HG03460 (cell line): ENCODE measurements at regions not wholly inside any gene's neighbourhood (a gene's known extent, or its start where the extent isn't known, plus 50 kb on each side); places are given as distances from the start of the nearest gene placed in this dataset.
A peak's percentile ranks its signal among the peaks of the same experiment; 100 is the strongest.

Experiments used
- ATAC-seq: cut with Tn5 transposase; IDR thresholded peaks from one replicate; pipeline ENCODE4 v1.9.1; 2021; ENCODE audit not compliant: unreplicated experiment

DNA sequence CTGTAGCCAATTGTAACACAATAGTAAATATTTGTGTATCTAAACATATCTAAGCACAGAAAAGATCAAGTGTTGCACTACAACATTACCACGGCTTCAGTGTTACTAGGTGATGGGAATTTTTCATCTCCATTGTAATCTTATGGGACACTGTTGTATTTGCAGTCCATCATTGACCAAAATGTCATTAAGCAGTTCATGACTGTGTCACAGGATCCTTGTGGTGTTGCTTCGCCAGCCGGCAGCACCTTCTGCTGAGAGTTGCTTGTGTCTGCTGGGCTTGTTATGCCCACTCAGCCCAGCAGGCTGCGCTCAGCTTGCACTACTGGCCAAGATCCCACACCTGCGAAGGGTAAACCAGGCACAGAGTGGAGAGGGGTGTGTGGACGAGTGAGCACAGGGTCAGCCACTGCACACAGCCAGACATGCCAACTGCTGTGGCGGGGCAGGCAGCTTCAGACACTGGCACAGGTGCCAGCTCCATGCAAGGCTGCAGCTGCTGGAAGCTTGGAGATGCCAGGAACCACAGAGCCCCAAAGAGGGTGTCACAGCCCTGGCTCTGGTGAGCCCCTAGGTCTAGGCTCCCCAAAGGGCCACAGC is 273.7 kb downstream of the CETN3 start:
- no peak for ATAC-seq

DNA sequence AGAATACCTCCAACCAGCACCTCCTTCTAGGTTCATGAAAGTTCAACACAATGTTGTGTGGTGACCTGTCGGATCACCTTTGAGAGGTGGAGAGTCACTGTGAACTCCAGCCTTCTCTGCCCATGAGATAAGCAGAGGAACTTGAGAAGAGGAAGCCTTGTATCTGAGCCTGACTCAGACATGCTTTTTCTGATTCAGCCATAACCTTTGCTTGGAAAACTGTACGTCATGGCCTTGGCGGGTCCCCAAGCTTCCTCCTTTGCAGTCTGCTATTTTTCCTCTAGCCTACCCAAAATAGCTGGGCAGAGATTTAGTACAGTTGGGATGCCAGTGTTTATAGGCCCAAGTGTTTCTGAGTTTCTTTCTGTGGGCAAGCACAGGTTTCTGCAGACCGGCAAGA is 274.7 kb downstream of the CETN3 start:
- ATAC-seq = no peak

- ATAC-seq = no peak
Measured at GRCh38 chr5:90134381-90134780, 275.2 kb downstream of the CETN3 start.

DNA sequence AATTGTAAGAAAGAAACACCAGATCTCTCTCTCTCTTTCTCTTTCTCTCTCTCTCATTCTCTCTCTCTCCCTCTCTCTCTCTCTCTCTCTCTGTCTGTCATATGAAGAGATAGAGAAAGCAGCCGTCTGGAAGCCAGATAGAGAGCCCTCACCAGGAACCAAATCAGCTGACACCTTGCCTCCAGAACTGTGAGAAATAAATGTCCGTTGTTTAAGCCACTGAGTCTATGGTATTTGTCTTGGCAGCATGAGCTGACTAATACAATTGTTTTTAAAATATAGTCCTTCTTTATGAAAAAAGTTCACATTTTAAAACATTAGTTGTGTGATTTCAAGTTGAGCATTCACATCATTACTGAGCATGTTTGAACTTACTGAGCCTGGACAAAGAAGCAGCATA is 275.6 kb downstream of the CETN3 start:
- ATAC-seq = no peak

DNA sequence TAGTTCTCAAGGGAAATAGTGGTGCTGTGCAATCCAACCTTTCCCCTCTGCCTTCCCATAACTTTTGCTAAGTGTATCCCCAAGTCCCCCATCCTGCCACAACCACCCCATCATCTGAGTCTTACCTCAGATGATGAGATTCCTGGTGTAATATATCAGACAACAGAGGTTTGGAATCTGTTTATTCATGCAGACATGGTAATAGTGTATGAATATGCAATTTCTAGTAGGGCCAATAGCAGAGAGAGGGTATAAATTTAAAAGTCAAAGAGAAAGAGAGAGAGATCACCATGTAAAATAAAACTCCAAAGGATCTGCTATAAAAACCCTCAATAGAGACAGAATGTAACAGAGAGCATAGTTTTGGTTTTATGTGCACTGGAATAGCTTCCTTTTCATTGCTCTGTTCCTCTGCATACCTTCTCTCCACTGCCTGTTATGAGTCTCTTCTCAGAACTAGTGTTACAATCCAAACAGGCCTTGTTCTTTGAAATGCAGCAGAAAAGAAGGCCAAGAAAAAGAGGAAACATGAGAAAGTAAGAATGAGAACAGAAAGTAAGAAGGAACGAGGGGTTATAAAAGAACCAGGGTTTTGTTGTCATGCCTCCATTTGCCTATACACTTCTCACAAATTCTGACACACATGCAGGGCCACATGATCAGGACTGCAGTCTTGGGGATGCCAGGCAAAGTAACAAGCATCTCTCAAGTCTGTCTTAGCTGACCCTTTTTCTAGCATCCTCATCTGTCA is 278.0 kb downstream of the CETN3 start:
- peak; percentile 69 for ATAC-seq

DNA sequence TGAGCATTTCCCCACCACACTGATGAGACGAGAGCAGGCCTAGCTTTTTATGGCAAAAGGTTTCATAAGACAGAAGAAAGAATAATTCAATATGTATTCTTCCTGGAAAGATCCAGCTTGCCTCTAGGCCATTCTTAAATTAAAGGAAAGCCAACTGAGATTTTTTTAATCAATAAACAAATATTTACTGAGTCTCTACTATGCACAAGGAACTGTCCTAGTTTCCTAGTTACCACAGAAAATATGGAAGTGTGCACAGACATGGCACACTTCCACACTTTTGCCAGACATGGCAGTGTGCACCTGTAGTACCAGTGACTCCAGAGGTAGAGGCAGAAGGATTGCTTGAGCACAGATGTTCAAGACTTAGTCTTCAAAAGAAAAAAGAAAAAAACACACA is 281.0 kb downstream of the CETN3 start:
- ATAC-seq = no peak

DNA sequence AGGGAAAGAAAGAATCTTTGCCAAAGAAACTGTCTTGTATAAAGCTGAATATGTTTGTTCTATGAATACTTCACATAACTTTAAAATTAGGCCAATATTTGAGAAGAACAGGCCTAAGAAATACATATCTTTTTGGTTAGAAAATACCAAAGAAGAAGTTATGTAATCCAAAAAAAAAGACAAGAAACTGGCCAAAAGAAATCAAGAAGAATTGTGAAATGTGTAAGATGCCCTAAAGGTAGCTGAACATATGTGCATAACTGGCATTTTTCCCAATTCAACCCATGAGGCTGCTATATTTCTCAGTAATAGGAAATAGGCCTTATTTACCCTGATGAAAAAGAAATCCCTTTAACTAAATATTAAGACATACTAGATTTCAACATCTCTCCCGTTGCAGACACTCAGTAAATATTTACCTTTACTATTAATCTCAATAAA is 290.0 kb downstream of the CETN3 start:
- no peak for ATAC-seq

- no peak for ATAC-seq
Measured at GRCh38 chr5:90117005-90117404, 292.6 kb downstream of the CETN3 start.

GRCh38 chr5:90113108-90113507 is 296.4 kb downstream of the CETN3 start:
- no peak for ATAC-seq

DNA sequence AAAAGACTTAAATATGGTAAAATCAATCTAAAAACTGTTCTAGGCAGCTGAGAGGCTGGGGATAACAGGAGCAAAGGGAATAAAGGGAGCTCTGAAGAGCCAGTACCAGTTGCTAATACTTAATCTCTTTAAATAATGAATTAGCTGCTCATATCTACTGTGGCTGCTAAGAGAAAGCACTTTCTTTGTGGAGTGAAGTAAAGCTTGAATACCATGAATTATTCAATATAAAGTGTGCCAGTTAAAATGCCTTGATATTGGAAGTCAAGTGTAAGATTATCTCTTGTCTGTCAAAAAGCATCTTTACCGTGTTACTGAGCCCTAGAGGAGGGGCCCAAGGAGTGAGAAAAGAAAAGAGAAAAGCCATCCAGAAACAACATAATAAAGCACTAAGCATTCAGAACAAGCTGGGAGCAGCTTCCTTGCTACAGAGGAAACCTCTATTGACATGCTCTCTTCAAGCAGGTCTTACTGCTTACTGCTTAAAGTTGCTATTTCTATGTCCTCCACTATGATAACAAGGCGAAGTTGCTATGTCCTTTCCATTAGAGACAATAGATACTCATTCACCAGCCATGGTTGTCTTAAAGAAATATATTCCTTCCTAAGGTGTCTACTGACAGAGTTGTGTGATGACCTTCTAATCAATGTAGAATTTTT is 297.4 kb downstream of the CETN3 start:
- no peak for ATAC-seq

GRCh38 chr5:90111364-90112032 is 298.1 kb downstream of the CETN3 start:
- no peak for ATAC-seq

- no peak for ATAC-seq
Measured at GRCh38 chr5:90109285-90109684, 300.3 kb downstream of the CETN3 start.

GRCh38 chr5:90099099-90099498 is 310.5 kb downstream of the CETN3 start:
- ATAC-seq = no peak

DNA sequence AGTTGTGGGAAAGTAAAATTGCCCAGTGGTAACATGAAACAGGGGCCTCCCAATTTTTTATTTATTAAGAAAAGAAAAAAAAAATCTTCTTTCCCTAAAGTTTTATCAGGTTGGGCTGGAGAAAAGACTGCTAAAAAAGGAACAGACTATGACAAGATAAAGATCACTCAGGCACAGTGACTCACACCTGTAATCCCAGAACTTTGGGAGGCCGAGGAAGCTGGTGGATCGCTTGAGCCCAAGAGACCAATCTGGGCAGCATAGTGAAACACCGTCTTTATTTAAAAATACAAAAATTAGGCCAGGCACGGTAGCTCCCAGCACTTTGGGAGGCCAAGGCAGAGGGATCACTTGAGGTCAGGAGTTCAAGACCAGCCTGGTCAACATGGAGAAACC is 312.5 kb downstream of the CETN3 start:
- ATAC-seq = no peak

GRCh38 chr5:90096415-90097081 is 313.0 kb downstream of the CETN3 start:
- no peak for ATAC-seq

GRCh38 chr5:90095292-90096060 is 314.1 kb downstream of the CETN3 start:
- no peak for ATAC-seq

DNA sequence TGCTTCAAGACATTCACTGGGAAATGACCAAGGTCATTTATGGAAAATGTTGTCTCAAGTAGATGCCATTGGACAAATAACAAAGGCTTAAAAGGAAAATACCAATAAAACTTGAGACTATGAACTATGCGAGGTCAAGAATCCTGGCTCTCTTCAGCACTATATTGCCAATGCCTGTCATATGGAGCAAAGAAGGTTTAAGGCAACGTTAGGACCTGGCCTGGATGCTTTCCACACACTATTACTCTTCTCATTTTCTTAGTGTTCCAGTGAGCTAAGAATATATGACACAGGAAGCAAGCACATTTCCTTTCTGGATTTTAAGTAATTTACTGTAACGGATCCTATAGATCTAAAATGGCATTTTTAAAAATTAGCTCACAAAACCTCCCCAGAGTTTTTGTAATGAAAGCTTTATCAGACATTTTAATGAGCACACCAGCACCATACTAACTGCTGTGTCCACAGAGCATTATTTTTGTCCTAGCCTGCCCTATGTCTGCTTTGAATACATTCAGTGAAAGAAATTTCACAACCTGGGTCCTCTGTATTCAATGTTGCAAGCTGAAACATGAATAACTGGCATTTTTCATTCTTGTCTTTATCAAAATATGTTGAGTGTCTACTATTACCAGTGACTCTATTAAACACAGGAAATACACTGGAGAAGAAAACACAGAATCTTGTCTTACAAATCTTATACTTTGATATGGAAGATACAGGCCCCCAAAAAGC is 315.6 kb downstream of the CETN3 start:
- no peak for ATAC-seq

- no peak for ATAC-seq
Measured at GRCh38 chr5:90092734-90093133, 316.8 kb downstream of the CETN3 start.

DNA sequence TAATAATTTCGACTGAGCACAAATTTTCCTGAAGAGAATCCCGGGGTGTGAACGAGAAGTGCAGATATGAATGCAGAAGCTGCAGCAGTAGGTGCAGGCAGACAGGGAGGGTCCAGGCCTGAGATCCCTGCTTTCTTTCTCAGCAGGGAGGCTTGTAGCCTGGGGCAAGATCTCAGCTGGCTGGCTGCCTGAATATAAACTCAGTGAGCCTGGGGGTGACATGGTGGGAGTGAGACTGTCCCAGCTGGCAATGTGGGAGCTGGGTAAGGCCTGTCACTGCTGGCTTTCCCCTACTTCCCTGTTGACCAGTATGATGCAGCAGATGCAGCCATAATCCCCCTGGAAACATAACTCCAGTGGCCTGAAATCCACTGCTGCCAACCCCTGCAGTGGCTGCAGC is 325.2 kb downstream of the CETN3 start:
- ATAC-seq = no peak
